K562 (cell line): ENCODE measurements at regions not wholly inside any gene's neighbourhood (a gene's known extent, or its start where the extent isn't known, plus 50 kb on each side); places are given as distances from the start of the nearest gene placed in this dataset.

Experiments used
- ATAC-seq: fragments of 200-7000 bp; cut with Tn5 transposase; 3 replicates; pipeline ENCODE4 v1.9.1; 2020; ENCODE audit warnings: moderate library complexity
- BruUV-seq: library from RNA; stranded (reverse); fragments of 400-500 nt; replicated peaks from 2 replicates; lab custom pipeline; 2021; lab: Mats Ljungman, UMichigan
- CTCF ChIA-PET: fragments of 300-600 bp; formaldehyde crosslinking; extraction: SDS; loops from one replicate; lab custom pipeline; 2021; ENCODE audit warnings: low intra/inter-chr PET ratio; lab: Yijun Ruan, JAX
- POLR2A ChIA-PET: fragments of 300-600, 350-650 bp; sonication (Branson Sonifier 250); formaldehyde crosslinking; extraction: SDS; loops from one replicate; lab custom pipeline; 2021; ENCODE audit warnings: antibody characterized with exemption, inconsistent platforms; lab: Yijun Ruan, JAX
- DNase-seq, 4 experiments: peaks; one replicate each; pipeline versions ENCODE4 v3.0.0 to v3.0.0-alpha.2; 2011 to 2018; ENCODE audit warnings: low spot score in 3 of 4, mixed read lengths in 3 of 4; ENCODE audit errors: extremely low read depth in 1 of 4
- FAIRE-seq: peaks from 2 replicates; lab custom pipeline; 2011; peaks lifted over from hg19 to GRCh38; lab: Jason Lieb, UNC
- H2AFZ ChIP-seq: 2 replicates; pipeline ENCODE4 v1.6.0; 2011; ENCODE audit warnings: low read depth, low read length, control low read depth, inconsistent platforms
- H3K27ac ChIP-seq: fragments of 200-600 bp; 3 replicates; pipeline ENCODE4 v1.8.0; 2011; ENCODE audit warnings: low read depth, mild to moderate bottlenecking, control low read depth, inconsistent platforms, low read length, moderate library complexity, mixed read lengths; ENCODE audit errors: extremely low read depth
- H3K27me3 ChIP-seq, 2 experiments: fragments of 300-600 bp in 1 of 2; 2 replicates in 1 of 2; 3 replicates in 1 of 2; pipeline versions ENCODE4 v1.6.0 to v1.8.0; 2011; ENCODE audit warnings: inconsistent platforms in 2 of 2, low read length in 2 of 2, mild to moderate bottlenecking in 1 of 2, mixed read lengths in 1 of 2, moderate library complexity in 1 of 2; ENCODE audit not compliant: control insufficient read depth in 2 of 2, insufficient read depth in 2 of 2
- H3K36me3 ChIP-seq: fragments of 300-600 bp; 3 replicates; pipeline ENCODE4 v1.8.0; 2011; ENCODE audit warnings: mild to moderate bottlenecking, low read length, inconsistent platforms; ENCODE audit not compliant: control insufficient read depth, insufficient read depth
- H3K4me1 ChIP-seq, 2 experiments: fragments of 200-600 bp in 1 of 2; replicated peaks in 1 of 2; 2 replicates in 1 of 2; 3 replicates in 1 of 2; pipeline versions ENCODE4 v1.5.1 to v1.8.0; 2011; ENCODE audit warnings: inconsistent platforms in 2 of 2, low read length in 2 of 2, mild to moderate bottlenecking in 1 of 2, mixed read lengths in 1 of 2, moderate library complexity in 1 of 2; ENCODE audit not compliant: control insufficient read depth in 2 of 2, insufficient read depth in 2 of 2
- H3K4me2 ChIP-seq: 2 replicates; pipeline ENCODE4 v1.6.1; 2011; ENCODE audit warnings: low read length, control low read depth, inconsistent platforms, mixed read lengths; ENCODE audit not compliant: insufficient read depth
- H3K4me3 ChIP-seq: fragments of 200-600 bp; sonication (generic), shearing (Covaris generic); 2 replicates; pipeline ENCODE4 v1.5.1; 2016; ENCODE audit warnings: control low read depth, inconsistent platforms
- H3K79me2 ChIP-seq: fragments of 200-600 bp; 3 replicates; pipeline ENCODE4 v1.8.0; 2011; ENCODE audit warnings: low read length, inconsistent platforms; ENCODE audit not compliant: control insufficient read depth, insufficient read depth
- H3K9ac ChIP-seq, 2 experiments: 2 replicates each; pipeline versions ENCODE4 v1.6.0 to v1.6.1; 2011; ENCODE audit warnings: low read depth in 2 of 2, low read length in 2 of 2, control low read depth in 1 of 2, inconsistent platforms in 1 of 2, mild to moderate bottlenecking in 1 of 2, mixed read lengths in 1 of 2; ENCODE audit not compliant: insufficient read depth in 1 of 2
- H3K9me1 ChIP-seq: one replicate; pipeline ENCODE4 v1.6.0; 2011; ENCODE audit warnings: inconsistent platforms, mild to moderate bottlenecking, low read length, moderate library complexity; ENCODE audit not compliant: control insufficient read depth, insufficient read depth
- H3K9me3 ChIP-seq: replicated peaks from 2 replicates; pipeline ENCODE4 v1.5.1; 2011; ENCODE audit warnings: low read depth, low read length, inconsistent platforms; ENCODE audit not compliant: control insufficient read depth, insufficient read depth
- H4K20me1 ChIP-seq: replicated peaks from 2 replicates; pipeline ENCODE4 v1.6.1; 2011; ENCODE audit warnings: low read length, inconsistent platforms, mixed read lengths; ENCODE audit not compliant: control insufficient read depth, insufficient read depth
- ADNP ChIP-seq: fragments of 200-800 bp; sonication (Bioruptor generic); IDR thresholded peaks from 2 replicates; pipeline ENCODE4 v1.6.1; 2016; ENCODE audit warnings: missing genetic modification characterization, missing compliant biosample characterization
- CEBPG ChIP-seq, 3 experiments: fragments of 200-800 bp in 1 of 3; sonication (Bioruptor generic) in 1 of 3; sonication (generic) in 1 of 3; formaldehyde crosslinking in 1 of 3; IDR thresholded peaks in 2 of 3; conservative IDR thresholded peaks in 1 of 3; 2 replicates each; pipeline versions ENCODE4 v1.6.1 to v1.8.0; 2016 to 2022; ENCODE audit warnings: missing compliant biosample characterization in 2 of 3, missing genetic modification characterization in 2 of 3, mild to moderate bottlenecking in 1 of 3, missing genetic modification reagents in 1 of 3
- DLX4 ChIP-seq: fragments of 250-450 bp; sonication (Bioruptor Pico); IDR thresholded peaks from 2 replicates; pipeline ENCODE4 v1.6.1; 2021; ENCODE audit warnings: mild to moderate bottlenecking
- GATAD2A ChIP-seq: fragments of 450-650 bp; IDR thresholded peaks from 2 replicates; pipeline ENCODE4 v1.6.1; 2017
- JUN ChIP-seq, 2 experiments: sonication (generic) in 1 of 2; formaldehyde crosslinking in 1 of 2; IDR thresholded peaks; 2 replicates each; pipeline versions ENCODE4 v1.6.1 to v1.8.0; 2012 to 2022; ENCODE audit warnings: borderline replicate concordance in 2 of 2, mild to moderate bottlenecking in 2 of 2, improper control_type of control experiment in 1 of 2, low read depth in 1 of 2, low read length in 1 of 2, missing genetic modification reagents in 1 of 2
- MTA1 ChIP-seq: fragments of 450-650 bp; IDR thresholded peaks from 2 replicates; pipeline ENCODE4 v1.6.1; 2017; ENCODE audit warnings: borderline replicate concordance
- PHF20 ChIP-seq: fragments of 450-650 bp; IDR thresholded peaks from 2 replicates; pipeline ENCODE4 v1.6.1; 2018; ENCODE audit not compliant: partially characterized antibody
- PHTF2 ChIP-seq: fragments of 250-450 bp; sonication (Bioruptor Pico); IDR thresholded peaks from 2 replicates; pipeline ENCODE4 v1.5.0; 2021; ENCODE audit warnings: mild to moderate bottlenecking
- POLR2AphosphoS5 ChIP-seq: IDR thresholded peaks from 2 replicates; pipeline ENCODE4 v1.6.1; 2011; ENCODE audit warnings: mild to moderate bottlenecking, low read depth, low read length, moderate library complexity; ENCODE audit not compliant: control insufficient read depth, insufficient read depth
- SMAD2 ChIP-seq: fragments of 150-350 bp; IDR thresholded peaks from 2 replicates; pipeline ENCODE4 v1.6.1; 2014; ENCODE audit warnings: low read depth, mild to moderate bottlenecking, low read length
- TAF15 ChIP-seq: fragments of 200-400 bp; formaldehyde crosslinking; IDR thresholded peaks from 2 replicates; pipeline ENCODE4 v1.6.1; 2017; ENCODE audit warnings: mild to moderate bottlenecking, low read depth, low read length, moderate library complexity
- ZC3H8 ChIP-seq: fragments of 450-650 bp; IDR thresholded peaks from 2 replicates; pipeline ENCODE4 v1.6.1; 2017
- ZFP30 ChIP-seq: fragments of 250-450 bp; sonication (Bioruptor Pico); IDR thresholded peaks from 2 replicates; pipeline ENCODE4 v1.8.0; 2022; ENCODE audit warnings: moderate library complexity, mild to moderate bottlenecking, inconsistent platforms, borderline replicate concordance
- ZNF274 ChIP-seq: IDR thresholded peaks from 2 replicates; pipeline ENCODE4 v1.6.1; 2011; ENCODE audit warnings: low read depth, mild to moderate bottlenecking, low read length, moderate library complexity, borderline replicate concordance
- ZNF589 ChIP-seq: fragments of 200-800 bp; sonication (Bioruptor generic); IDR thresholded peaks from 2 replicates; pipeline ENCODE4 v1.6.1; 2016; ENCODE audit warnings: low read depth, missing genetic modification characterization, missing compliant biosample characterization
- ZNF717 ChIP-seq: fragments of 250-450 bp; sonication (Bioruptor Pico); IDR thresholded peaks from 2 replicates; pipeline ENCODE4 v1.5.0; 2021
- WGBS: fragments of 100-300 bp; shearing (Covaris generic); methylation state at CpG from one replicate; pipeline ENCODE4 v1.1.6; 2016; ENCODE audit warnings: low coverage, mixed read lengths; ENCODE audit not compliant: insufficient coverage; ENCODE audit errors: missing lambda C conversion rate; 5-methylcytosine and 5-hydroxymethylcytosine counted together
- in situ Hi-C: fragments of 300-500 bp; cut with MboI; formaldehyde crosslinking; loops from 4 replicates; pipeline ENCODE4 v1.15.0; 2018; ENCODE audit warnings: inconsistent platforms, mixed read lengths
- intact Hi-C: fragments of 100-400 bp; cut with micrococcal nuclease; formaldehyde crosslinking; loops from 2 replicates; pipeline ENCODE4 v1.14.2; 2022
- TF ChIP-seq, protein P1 (sequence below), 2 experiments: fragments of 250-450 bp in 1 of 2; fragments of 450-650 bp in 1 of 2; sonication (Bioruptor Pico) in 1 of 2; IDR thresholded peaks; 2 replicates each; pipeline versions ENCODE4 v1.6.1 to v1.8.0; 2016 to 2021; ENCODE audit warnings: mild to moderate bottlenecking in 2 of 2, moderate library complexity in 2 of 2, missing compliant biosample characterization in 1 of 2, missing genetic modification characterization in 1 of 2
- TF ChIP-seq, protein P2 (sequence below): IDR thresholded peaks from 2 replicates; pipeline ENCODE4 v1.6.1; 2011; ENCODE audit warnings: borderline replicate concordance, low read depth, mild to moderate bottlenecking, moderate library complexity, low read length; ENCODE audit not compliant: insufficient read depth, poor library complexity, severe bottlenecking

- no peak overlapping the region for H3K9ac ChIP-seq
- no peaks in the 10 kb centered on the region; a peak in 1 of 5 replicates for H3K4me1 ChIP-seq
- ATAC-seq (no peak), DNase-seq (no peak), FAIRE-seq (no peak)
- H3K4me3 ChIP-seq: no peak overlapping the region
- no peaks in the 10 kb centered on the region for H3K9me3 ChIP-seq
- BruUV-seq: no TSS peak
- H3K27me3 ChIP-seq: peaks cover 7 to 56% of the 10 kb centered on the region in 2 experiments; a peak in 4 of 5 replicates
- no peak overlapping the region for H2AFZ ChIP-seq
- TF ChIP-seq PHTF2 (no peak), DLX4 (no peak), PHF20 (no peak), CEBPG (CRISPR knock-in tag; IDR thresholded peaks at IDR 0.05) (no peak), CEBPG (tag; conservative IDR thresholded peaks at IDR 0.05 in 1 of 2, IDR thresholded peaks at IDR 0.05 in 1 of 2) (no peak), JUN (IDR thresholded peaks at IDR 0.05; ENCODE audit: borderline replicate concordance, low read depth, low read length) (no peak), JUN (CRISPR knock-in tag; IDR thresholded peaks at IDR 0.05; ENCODE audit: borderline replicate concordance) (no peak), MTA1 (no peak), ZC3H8 (no peak), POLR2AphosphoS5 (no peak), TAF15 (no peak), ZFP30 (CRISPR knock-in tag) (no peak), ZNF589 (CRISPR knock-in tag) (no peak), SMAD2 (no peak), ZNF717 (CRISPR knock-in tag) (no peak), GATAD2A (no peak), ZNF274 (no peak), ADNP (tag) (no peak)
- TF ChIP-seq, protein P1, sequence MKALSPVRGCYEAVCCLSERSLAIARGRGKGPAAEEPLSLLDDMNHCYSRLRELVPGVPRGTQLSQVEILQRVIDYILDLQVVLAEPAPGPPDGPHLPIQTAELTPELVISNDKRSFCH (CRISPR knock-in tag; IDR thresholded peaks at IDR 0.05): no peak
- TF ChIP-seq, protein P1 (tag; IDR thresholded peaks at IDR 0.05): no peak
- TF ChIP-seq, protein P2, sequence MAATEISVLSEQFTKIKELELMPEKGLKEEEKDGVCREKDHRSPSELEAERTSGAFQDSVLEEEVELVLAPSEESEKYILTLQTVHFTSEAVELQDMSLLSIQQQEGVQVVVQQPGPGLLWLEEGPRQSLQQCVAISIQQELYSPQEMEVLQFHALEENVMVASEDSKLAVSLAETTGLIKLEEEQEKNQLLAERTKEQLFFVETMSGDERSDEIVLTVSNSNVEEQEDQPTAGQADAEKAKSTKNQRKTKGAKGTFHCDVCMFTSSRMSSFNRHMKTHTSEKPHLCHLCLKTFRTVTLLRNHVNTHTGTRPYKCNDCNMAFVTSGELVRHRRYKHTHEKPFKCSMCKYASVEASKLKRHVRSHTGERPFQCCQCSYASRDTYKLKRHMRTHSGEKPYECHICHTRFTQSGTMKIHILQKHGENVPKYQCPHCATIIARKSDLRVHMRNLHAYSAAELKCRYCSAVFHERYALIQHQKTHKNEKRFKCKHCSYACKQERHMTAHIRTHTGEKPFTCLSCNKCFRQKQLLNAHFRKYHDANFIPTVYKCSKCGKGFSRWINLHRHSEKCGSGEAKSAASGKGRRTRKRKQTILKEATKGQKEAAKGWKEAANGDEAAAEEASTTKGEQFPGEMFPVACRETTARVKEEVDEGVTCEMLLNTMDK: no peak
- ChIA-PET POLR2A (no interaction called here), CTCF (no interaction called here)
- intact Hi-C loops (no loop called here), in situ Hi-C loops (no loop called here)
- H3K9me1 ChIP-seq: no peaks in the 10 kb centered on the region
- no peaks in the 10 kb centered on the region for H3K79me2 ChIP-seq
- WGBS: 0% methylated on average over 6 of the region's 6 CpGs
- H3K36me3 ChIP-seq: no peaks in the 10 kb centered on the region
- H3K4me2 ChIP-seq: no peak overlapping the region
- no peaks in the 10 kb centered on the region; the same call in 1 of the 2 replicates for H4K20me1 ChIP-seq
- no peak overlapping the region for H3K27ac ChIP-seq
Observed at GRCh38 chr7:156100086-156100485, 287.8 kb upstream of the SHH start.
